KMS-11 (cell line): ENCODE measurements at regions not wholly inside any gene's neighbourhood (a gene's known extent, or its start where the extent isn't known, plus 50 kb on each side); places are given as distances from the start of the nearest gene placed in this dataset.

Source experiments
- H2AFZ ChIP-seq: fragments of 200-600 bp; sonication (generic); 2 replicates; pipeline ENCODE4 v1.6.1; 2016; ENCODE audit warnings: antibody characterized with exemption, mixed run types, low read depth
- H3K27ac ChIP-seq: fragments of 200-600 bp; sonication (generic); 2 replicates; pipeline ENCODE4 v1.6.1; 2016; ENCODE audit warnings: mild to moderate bottlenecking, mixed run types
- H3K27me3 ChIP-seq: fragments of 200-600 bp; sonication (generic); 2 replicates; pipeline ENCODE4 v1.6.1; 2017; ENCODE audit warnings: mild to moderate bottlenecking, low read depth, mixed run types, moderate library complexity; ENCODE audit not compliant: insufficient read depth
- H3K36me3 ChIP-seq: fragments of 200-600 bp; sonication (generic); 2 replicates; pipeline ENCODE4 v1.6.1; 2017; ENCODE audit warnings: mild to moderate bottlenecking, mixed run types; ENCODE audit not compliant: insufficient read depth
- H3K4me1 ChIP-seq: fragments of 200-600 bp; sonication (generic); 2 replicates; pipeline ENCODE4 v1.6.1; 2016; ENCODE audit warnings: mild to moderate bottlenecking, low read depth, mixed run types; ENCODE audit not compliant: poor library complexity, severe bottlenecking
- H3K4me2 ChIP-seq: fragments of 200-600 bp; sonication (generic); 2 replicates; pipeline ENCODE4 v1.7.0; 2016; ENCODE audit warnings: mild to moderate bottlenecking, mixed run types
- H3K4me3 ChIP-seq: fragments of 200-600 bp; sonication (generic); IDR thresholded peaks from 2 replicates; pipeline ENCODE4 v1.6.1; 2017; ENCODE audit warnings: low read depth, low read length, mixed read lengths; ENCODE audit not compliant: insufficient read depth
- H3K79me2 ChIP-seq: fragments of 200-600 bp; sonication (generic); 2 replicates; pipeline ENCODE4 v1.6.1; 2016; ENCODE audit warnings: low read depth, mixed run types; ENCODE audit not compliant: insufficient read depth
- H3K9ac ChIP-seq: fragments of 200-600 bp; sonication (generic); 2 replicates; pipeline ENCODE4 v1.6.1; 2016; ENCODE audit warnings: mild to moderate bottlenecking, mixed run types
- H4K20me1 ChIP-seq: fragments of 200-600 bp; sonication (generic); 2 replicates; pipeline ENCODE4 v1.6.1; 2016; ENCODE audit warnings: mild to moderate bottlenecking, mixed run types; ENCODE audit not compliant: insufficient read depth
- TF ChIP-seq, protein P1 (sequence below): fragments of 200-600 bp; sonication (generic); conservative IDR thresholded peaks from 2 replicates; pipeline ENCODE4 v1.6.1; 2017; ENCODE audit warnings: low read depth, mild to moderate bottlenecking, antibody characterized with exemption, low read length, moderate library complexity, mixed read lengths

DNA sequence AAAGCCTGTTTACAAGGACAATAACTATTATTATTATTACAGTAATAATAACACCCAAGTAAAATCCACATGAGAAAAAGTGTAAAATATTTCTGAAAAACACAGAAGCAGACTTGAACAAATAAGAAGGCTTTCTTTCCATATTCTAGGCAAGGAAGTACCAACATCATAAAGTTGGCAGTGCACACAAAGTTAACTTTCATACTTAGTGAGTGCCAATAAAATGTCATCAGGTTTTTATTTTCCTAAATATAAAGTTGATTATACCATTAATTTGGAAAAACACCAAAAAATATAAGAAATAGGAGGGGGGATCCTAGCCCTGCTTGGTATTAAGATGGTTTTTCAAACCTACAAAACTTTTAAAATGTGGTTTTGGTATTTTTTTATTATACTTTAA lies 161.4 kb downstream of the PRELID2 start:
- Histone ChIP-seq H2AFZ (no peak overlapping the region), H4K20me1 (no peaks in the 10 kb centered on the region), H3K4me1 (peaks cover 2% of the 10 kb centered on the region), H3K79me2 (no peaks in the 10 kb centered on the region), H3K27ac (no peak overlapping the region), H3K27me3 (no peaks in the 10 kb centered on the region), H3K4me2 (no peak overlapping the region), H3K36me3 (no peaks in the 10 kb centered on the region), H3K9ac (no peak overlapping the region), H3K4me3 (no peak overlapping the region)
- TF ChIP-seq, protein P1, sequence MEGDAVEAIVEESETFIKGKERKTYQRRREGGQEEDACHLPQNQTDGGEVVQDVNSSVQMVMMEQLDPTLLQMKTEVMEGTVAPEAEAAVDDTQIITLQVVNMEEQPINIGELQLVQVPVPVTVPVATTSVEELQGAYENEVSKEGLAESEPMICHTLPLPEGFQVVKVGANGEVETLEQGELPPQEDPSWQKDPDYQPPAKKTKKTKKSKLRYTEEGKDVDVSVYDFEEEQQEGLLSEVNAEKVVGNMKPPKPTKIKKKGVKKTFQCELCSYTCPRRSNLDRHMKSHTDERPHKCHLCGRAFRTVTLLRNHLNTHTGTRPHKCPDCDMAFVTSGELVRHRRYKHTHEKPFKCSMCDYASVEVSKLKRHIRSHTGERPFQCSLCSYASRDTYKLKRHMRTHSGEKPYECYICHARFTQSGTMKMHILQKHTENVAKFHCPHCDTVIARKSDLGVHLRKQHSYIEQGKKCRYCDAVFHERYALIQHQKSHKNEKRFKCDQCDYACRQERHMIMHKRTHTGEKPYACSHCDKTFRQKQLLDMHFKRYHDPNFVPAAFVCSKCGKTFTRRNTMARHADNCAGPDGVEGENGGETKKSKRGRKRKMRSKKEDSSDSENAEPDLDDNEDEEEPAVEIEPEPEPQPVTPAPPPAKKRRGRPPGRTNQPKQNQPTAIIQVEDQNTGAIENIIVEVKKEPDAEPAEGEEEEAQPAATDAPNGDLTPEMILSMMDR = no peak

DNA sequence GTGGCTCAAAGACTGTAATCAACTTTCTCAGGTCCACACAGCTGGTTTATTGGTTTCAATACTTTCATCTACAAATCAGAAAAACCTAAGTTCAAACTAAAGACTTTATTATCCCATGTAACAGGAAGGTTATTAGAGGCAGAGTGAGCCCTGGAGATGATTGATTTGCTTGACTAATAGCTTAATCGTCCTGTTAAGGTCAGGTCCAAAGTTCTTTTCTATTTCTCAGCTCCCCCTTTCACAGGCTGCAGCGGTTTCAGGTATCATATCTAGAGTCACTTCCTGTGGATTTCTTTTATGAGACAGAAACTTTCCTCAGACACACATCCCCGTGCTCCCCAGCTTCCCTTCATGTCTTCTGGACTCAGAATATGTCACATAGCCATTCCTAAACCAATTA lies 166.4 kb downstream of the PRELID2 start:
- TF ChIP-seq, protein P1 = no peak
- Histone ChIP-seq H3K4me3 (no peak overlapping the region), H4K20me1 (no peaks in the 10 kb centered on the region), H3K27ac (no peak overlapping the region), H3K79me2 (no peaks in the 10 kb centered on the region), H3K9ac (no peak overlapping the region), H3K4me1 (peaks cover 4% of the 10 kb centered on the region), H3K27me3 (no peaks in the 10 kb centered on the region), H3K4me2 (no peak overlapping the region), H2AFZ (no peak overlapping the region), H3K36me3 (no peaks in the 10 kb centered on the region)

DNA sequence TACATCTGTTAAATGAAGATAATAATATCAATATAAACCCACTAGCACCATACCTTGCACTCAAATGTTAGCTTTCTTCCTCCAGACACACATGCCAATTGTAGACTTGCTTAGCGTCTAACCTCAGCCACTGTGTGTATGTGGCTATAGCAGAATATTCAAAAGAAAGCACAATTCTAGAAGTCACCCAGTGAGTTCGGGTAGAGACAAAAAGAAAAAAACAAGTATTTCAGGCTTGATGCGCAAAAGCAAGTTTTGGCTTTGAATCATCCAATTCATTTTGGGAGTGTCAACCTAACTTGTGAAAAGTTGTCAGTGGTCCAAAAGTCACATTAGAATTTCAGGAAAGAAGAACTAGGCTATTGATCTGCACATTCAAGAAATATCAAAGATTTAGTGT lies 167.4 kb downstream of the PRELID2 start:
- TF ChIP-seq, protein P1 = no peak
- peaks cover 4% of the 10 kb centered on the region for H3K4me1 ChIP-seq
- no peaks in the 10 kb centered on the region for H3K36me3 ChIP-seq
- no peak overlapping the region for H3K4me3 ChIP-seq
- no peaks in the 10 kb centered on the region for H3K27me3 ChIP-seq
- no peak overlapping the region for H3K27ac ChIP-seq
- no peak overlapping the region for H2AFZ ChIP-seq
- no peak overlapping the region for H3K4me2 ChIP-seq
- H4K20me1 ChIP-seq = no peaks in the 10 kb centered on the region
- H3K79me2 ChIP-seq = no peaks in the 10 kb centered on the region
- H3K9ac ChIP-seq = no peak overlapping the region

DNA sequence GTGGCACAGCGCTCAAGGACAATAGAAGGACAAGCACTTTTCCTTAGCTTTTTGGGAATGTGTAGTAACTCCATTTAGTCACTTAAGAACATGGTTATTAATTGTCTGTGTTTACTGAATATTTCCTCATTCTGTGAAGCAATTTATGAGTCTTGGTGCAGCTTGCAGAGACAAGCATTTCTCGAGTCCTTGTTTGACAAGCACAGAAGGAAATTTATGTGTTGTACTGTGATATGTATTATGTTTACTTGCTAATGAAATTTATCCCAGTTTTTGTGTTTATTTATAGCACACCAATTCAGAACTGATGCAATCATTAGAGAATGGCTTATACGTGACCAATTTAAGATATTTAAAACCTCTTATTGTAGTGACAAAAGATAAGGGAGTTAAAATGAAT lies 168.6 kb downstream of the PRELID2 start:
- no peaks in the 10 kb centered on the region for H4K20me1 ChIP-seq
- TF ChIP-seq, protein P1 = no peak
- no peak overlapping the region for H2AFZ ChIP-seq
- no peaks in the 10 kb centered on the region for H3K27me3 ChIP-seq
- H3K79me2 ChIP-seq = no peaks in the 10 kb centered on the region
- no peak overlapping the region for H3K4me2 ChIP-seq
- no peaks in the 10 kb centered on the region for H3K36me3 ChIP-seq
- no peak overlapping the region for H3K4me3 ChIP-seq
- no peak overlapping the region; the same call in 1 of the 2 replicates for H3K9ac ChIP-seq
- peaks cover 4% of the 10 kb centered on the region for H3K4me1 ChIP-seq
- H3K27ac ChIP-seq = no peak overlapping the region
